ENCODE measurements at regions not wholly inside any gene's neighbourhood (a gene's known extent, or its start where the extent isn't known, plus 50 kb on each side); places are given as distances from the start of the nearest gene placed in this dataset.

DNA sequence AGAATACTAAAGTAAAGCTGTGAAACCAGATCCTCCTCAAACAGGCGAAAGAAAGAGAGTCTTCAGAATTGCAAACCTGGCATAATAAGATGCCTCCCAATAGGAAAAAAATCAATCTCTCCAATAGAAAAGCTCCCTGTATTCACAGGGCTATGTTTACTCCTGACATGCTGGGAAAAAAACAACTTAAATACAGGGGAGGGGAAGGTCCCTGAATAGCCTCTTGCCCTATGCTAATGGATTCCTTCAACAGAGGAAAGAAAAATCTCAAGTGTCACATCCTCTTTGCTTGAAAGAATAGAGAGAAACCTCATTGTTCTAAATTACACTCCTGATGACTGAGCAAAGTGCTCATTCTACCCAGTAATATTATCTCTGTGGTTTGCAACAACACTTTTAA lies 1271.1 kb upstream of the PRR20A start:
- no peak for DNase-seq (ENCODE audit: low spot score)
- H3K9me3 ChIP-seq (ENCODE audit: low read length) = no peaks in the 10 kb centered on the region
- no peaks in the 10 kb centered on the region for H3K79me2 ChIP-seq (ENCODE audit: insufficient read depth, low read depth, low read length)
- H4K20me1 ChIP-seq (ENCODE audit: insufficient read depth, low read length) = no peaks in the 10 kb centered on the region
- H2AFZ ChIP-seq (ENCODE audit: low read length) = no peak overlapping the region
- no peak for TF ChIP-seq EZH2phosphoT487 (IDR thresholded peaks at IDR 0.05; ENCODE audit: borderline replicate concordance, low read depth, low read length)
- TF ChIP-seq, protein P1, sequence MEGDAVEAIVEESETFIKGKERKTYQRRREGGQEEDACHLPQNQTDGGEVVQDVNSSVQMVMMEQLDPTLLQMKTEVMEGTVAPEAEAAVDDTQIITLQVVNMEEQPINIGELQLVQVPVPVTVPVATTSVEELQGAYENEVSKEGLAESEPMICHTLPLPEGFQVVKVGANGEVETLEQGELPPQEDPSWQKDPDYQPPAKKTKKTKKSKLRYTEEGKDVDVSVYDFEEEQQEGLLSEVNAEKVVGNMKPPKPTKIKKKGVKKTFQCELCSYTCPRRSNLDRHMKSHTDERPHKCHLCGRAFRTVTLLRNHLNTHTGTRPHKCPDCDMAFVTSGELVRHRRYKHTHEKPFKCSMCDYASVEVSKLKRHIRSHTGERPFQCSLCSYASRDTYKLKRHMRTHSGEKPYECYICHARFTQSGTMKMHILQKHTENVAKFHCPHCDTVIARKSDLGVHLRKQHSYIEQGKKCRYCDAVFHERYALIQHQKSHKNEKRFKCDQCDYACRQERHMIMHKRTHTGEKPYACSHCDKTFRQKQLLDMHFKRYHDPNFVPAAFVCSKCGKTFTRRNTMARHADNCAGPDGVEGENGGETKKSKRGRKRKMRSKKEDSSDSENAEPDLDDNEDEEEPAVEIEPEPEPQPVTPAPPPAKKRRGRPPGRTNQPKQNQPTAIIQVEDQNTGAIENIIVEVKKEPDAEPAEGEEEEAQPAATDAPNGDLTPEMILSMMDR (conservative IDR thresholded peaks at IDR 0.05; ENCODE audit: low read length) = no peak
- no peaks in the 10 kb centered on the region for H3K9me2 ChIP-seq (ENCODE audit: insufficient read depth, low read length)
- intact Hi-C loops (cut with micrococcal nuclease; ENCODE audit: unreplicated experiment) = no loop called here
- no peaks in the 10 kb centered on the region for H3K4me1 ChIP-seq (ENCODE audit: insufficient read depth, low read length, poor library complexity, severe bottlenecking)
- no peaks in the 10 kb centered on the region for H3K36me3 ChIP-seq (ENCODE audit: insufficient read depth, low read length)
- ChIA-PET CTCF (ENCODE audit: unreplicated experiment) (no interaction called here), POLR2A (no interaction called here)
- H3K4me3 ChIP-seq (ENCODE audit: low read depth, low read length, poor library complexity, severe bottlenecking) = no peak overlapping the region
- no peak overlapping the region for H3K27ac ChIP-seq (ENCODE audit: low read depth, low read length, poor library complexity, severe bottlenecking)
- no TSS peak for BruUV-seq (replicated peaks)
- H3K4me2 ChIP-seq (ENCODE audit: low read length) = no peak overlapping the region

DNA sequence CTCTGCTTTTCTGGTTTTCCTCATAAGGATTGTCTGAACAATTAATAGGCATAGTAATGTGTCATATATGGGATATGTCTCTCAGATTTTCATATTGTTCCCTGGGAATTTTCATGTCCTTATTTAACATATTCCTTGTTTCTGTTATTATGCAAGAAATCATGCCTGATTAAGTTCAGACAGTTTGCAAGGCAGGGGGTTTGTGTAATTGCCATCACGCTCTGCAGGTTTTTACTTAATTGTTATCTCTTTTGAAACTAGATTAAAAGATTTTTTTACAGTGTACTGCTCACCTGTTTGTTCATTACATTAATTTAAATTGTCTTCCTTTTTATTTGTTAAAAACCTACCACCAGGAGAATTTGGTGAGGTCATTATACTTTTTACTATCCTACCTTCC lies 1253.2 kb upstream of the PRR20A start:
- H3K79me2 ChIP-seq (ENCODE audit: insufficient read depth, low read depth, low read length) = no peaks in the 10 kb centered on the region
- no peak overlapping the region for H3K4me3 ChIP-seq (ENCODE audit: low read depth, low read length, poor library complexity, severe bottlenecking)
- H3K4me1 ChIP-seq (ENCODE audit: insufficient read depth, low read length, poor library complexity, severe bottlenecking) = no peaks in the 10 kb centered on the region
- H3K9me3 ChIP-seq (ENCODE audit: low read length) = no peaks in the 10 kb centered on the region
- H3K4me2 ChIP-seq (ENCODE audit: low read length) = no peak overlapping the region
- POLR2A ChIA-PET = no interaction called here
- CTCF ChIA-PET (ENCODE audit: unreplicated experiment) = no interaction called here
- H3K27ac ChIP-seq (ENCODE audit: low read depth, low read length, poor library complexity, severe bottlenecking) = no peak overlapping the region
- no peak for TF ChIP-seq EZH2phosphoT487 (IDR thresholded peaks at IDR 0.05; ENCODE audit: borderline replicate concordance, low read depth, low read length)
- TF ChIP-seq, protein P1 (conservative IDR thresholded peaks at IDR 0.05; ENCODE audit: low read length) = no peak
- no peak for DNase-seq (ENCODE audit: low spot score)
- H3K9me2 ChIP-seq (ENCODE audit: insufficient read depth, low read length) = no peaks in the 10 kb centered on the region
- no peaks in the 10 kb centered on the region for H3K36me3 ChIP-seq (ENCODE audit: insufficient read depth, low read length)
- no TSS peak for BruUV-seq (replicated peaks)
- intact Hi-C loops (cut with micrococcal nuclease; ENCODE audit: unreplicated experiment) = no loop called here
- H4K20me1 ChIP-seq (ENCODE audit: insufficient read depth, low read length) = no peaks in the 10 kb centered on the region
- H2AFZ ChIP-seq (ENCODE audit: low read length) = no peak overlapping the region

DNA sequence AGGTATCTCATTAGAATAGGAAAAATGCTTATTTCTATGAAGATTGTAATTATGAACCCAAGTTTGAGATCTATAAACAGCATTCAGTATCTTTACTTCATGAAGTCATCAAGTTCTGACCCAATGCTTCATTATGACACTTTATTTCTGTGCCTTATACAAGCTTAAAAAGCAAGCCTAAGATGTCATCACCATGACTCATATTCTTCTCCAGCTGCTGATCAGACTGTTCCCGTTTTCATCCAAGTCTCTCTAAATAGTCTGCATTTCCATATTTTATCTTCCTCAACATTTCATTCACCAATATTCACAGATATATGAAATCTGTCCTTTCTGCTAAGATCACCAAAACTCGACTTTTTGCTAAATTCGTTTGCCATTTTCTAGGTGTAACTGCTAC lies 1247.2 kb upstream of the PRR20A start:
- Histone ChIP-seq H3K36me3 (ENCODE audit: insufficient read depth, low read length) (no peaks in the 10 kb centered on the region), H3K4me2 (ENCODE audit: low read length) (no peak overlapping the region), H3K27ac (ENCODE audit: low read depth, low read length, poor library complexity, severe bottlenecking) (no peak overlapping the region), H3K79me2 (ENCODE audit: insufficient read depth, low read depth, low read length) (no peaks in the 10 kb centered on the region), H3K4me3 (ENCODE audit: low read depth, low read length, poor library complexity, severe bottlenecking) (no peak overlapping the region), H2AFZ (ENCODE audit: low read length) (no peak overlapping the region), H3K4me1 (ENCODE audit: insufficient read depth, low read length, poor library complexity, severe bottlenecking) (no peaks in the 10 kb centered on the region), H4K20me1 (ENCODE audit: insufficient read depth, low read length) (no peaks in the 10 kb centered on the region), H3K9me3 (ENCODE audit: low read length) (peaks cover 7% of the 10 kb centered on the region; the same call in 1 of the 2 replicates), H3K9me2 (ENCODE audit: insufficient read depth, low read length) (no peaks in the 10 kb centered on the region)
- no TSS peak for BruUV-seq (replicated peaks)
- intact Hi-C loops (cut with micrococcal nuclease; ENCODE audit: unreplicated experiment) = no loop called here
- no peak for DNase-seq (ENCODE audit: low spot score)
- ChIA-PET CTCF (ENCODE audit: unreplicated experiment) (no interaction called here), POLR2A (no interaction called here)
- no peak for TF ChIP-seq EZH2phosphoT487 (IDR thresholded peaks at IDR 0.05; ENCODE audit: borderline replicate concordance, low read depth, low read length)
- TF ChIP-seq, protein P1 (conservative IDR thresholded peaks at IDR 0.05; ENCODE audit: low read length) = no peak
